ENCODE measurements at regions not wholly inside any gene's neighbourhood (a gene's known extent, or its start where the extent isn't known, plus 50 kb on each side); places are given as distances from the start of the nearest gene placed in this dataset.

GRCh38 chr2:5939553-5939952, 247.4 kb downstream of the SOX11 start:
- TF ChIP-seq, protein P1, sequence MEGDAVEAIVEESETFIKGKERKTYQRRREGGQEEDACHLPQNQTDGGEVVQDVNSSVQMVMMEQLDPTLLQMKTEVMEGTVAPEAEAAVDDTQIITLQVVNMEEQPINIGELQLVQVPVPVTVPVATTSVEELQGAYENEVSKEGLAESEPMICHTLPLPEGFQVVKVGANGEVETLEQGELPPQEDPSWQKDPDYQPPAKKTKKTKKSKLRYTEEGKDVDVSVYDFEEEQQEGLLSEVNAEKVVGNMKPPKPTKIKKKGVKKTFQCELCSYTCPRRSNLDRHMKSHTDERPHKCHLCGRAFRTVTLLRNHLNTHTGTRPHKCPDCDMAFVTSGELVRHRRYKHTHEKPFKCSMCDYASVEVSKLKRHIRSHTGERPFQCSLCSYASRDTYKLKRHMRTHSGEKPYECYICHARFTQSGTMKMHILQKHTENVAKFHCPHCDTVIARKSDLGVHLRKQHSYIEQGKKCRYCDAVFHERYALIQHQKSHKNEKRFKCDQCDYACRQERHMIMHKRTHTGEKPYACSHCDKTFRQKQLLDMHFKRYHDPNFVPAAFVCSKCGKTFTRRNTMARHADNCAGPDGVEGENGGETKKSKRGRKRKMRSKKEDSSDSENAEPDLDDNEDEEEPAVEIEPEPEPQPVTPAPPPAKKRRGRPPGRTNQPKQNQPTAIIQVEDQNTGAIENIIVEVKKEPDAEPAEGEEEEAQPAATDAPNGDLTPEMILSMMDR (IDR thresholded peaks at IDR 0.05): no peak
- TF ChIP-seq POLR2AphosphoS5 (IDR thresholded peaks at IDR 0.05): no peak
